SK-N-MC (cell line): ENCODE measurements at regions not wholly inside any gene's neighbourhood (a gene's known extent, or its start where the extent isn't known, plus 50 kb on each side); places are given as distances from the start of the nearest gene placed in this dataset.

ENCODE experiments used
- EZH2 ChIP-seq: fragments of 200-600 bp; sonication (generic); IDR thresholded peaks from one replicate; pipeline ENCODE4 v1.6.1; 2017; ENCODE audit warnings: antibody characterized with exemption
- POLR2AphosphoS5 ChIP-seq: IDR thresholded peaks from 2 replicates; pipeline ENCODE4 v1.6.1; 2012; ENCODE audit warnings: mild to moderate bottlenecking, low read depth, low read length, borderline replicate concordance

DNA sequence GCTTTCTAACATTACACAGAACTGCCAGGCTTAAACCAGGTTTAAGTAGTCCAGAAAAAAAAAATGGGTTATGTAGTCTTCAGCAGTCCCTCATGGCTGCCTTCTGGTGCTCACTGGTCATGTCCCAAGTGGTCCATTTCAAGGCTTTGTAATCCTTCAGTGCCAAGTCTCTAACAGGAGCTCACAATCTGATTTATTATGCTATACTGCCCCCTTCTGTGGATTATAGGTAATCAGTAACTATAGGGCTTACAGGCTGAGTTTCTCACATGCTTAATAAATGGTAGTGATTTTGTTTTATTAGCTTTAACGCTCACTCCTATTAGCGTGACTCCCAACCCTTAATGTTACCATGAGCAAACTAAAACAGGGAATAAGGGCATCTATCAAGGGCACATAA, 92.5 kb upstream of the EDA2R start:
- TF ChIP-seq POLR2AphosphoS5 = no peak
- TF ChIP-seq EZH2 = no peak
